HepG2 (cell line): ENCODE measurements at regions not wholly inside any gene's neighbourhood (a gene's known extent, or its start where the extent isn't known, plus 50 kb on each side); places are given as distances from the start of the nearest gene placed in this dataset.

ENCODE experiments used
- ATAC-seq: fragments of 200-7000 bp; cut with Tn5 transposase; 3 replicates; pipeline ENCODE4 v1.9.1; 2020; ENCODE audit warnings: mild to moderate bottlenecking, moderate library complexity
- BruUV-seq: library from RNA; stranded (reverse); fragments of 400-500 nt; replicated peaks from 2 replicates; lab custom pipeline; 2021; lab: Mats Ljungman, UMichigan
- CTCF ChIA-PET: fragments of 300-600 bp; formaldehyde crosslinking; extraction: SDS; loops from one replicate; lab custom pipeline; 2021; ENCODE audit warnings: low total read pairs, inconsistent platforms, low intra/inter-chr PET ratio; lab: Yijun Ruan, JAX
- POLR2A ChIA-PET: fragments of 350-600 bp; sonication (Branson Sonifier 250); formaldehyde crosslinking; loops from one replicate; lab custom pipeline; 2020; ENCODE audit warnings: antibody characterized with exemption, inconsistent platforms; lab: Yijun Ruan, JAX
- DNase-seq: peaks from one replicate; pipeline ENCODE4 v3.0.0-alpha.2; 2015; ENCODE audit warnings: low spot score
- FAIRE-seq: peaks from 3 replicates; lab custom pipeline; 2011; peaks lifted over from hg19 to GRCh38; lab: Jason Lieb, UNC
- H2AFZ ChIP-seq: one replicate; pipeline ENCODE4 v1.6.1; 2011; ENCODE audit warnings: low read length, inconsistent platforms
- H3K27ac ChIP-seq: fragments of 300-600 bp; 3 replicates; pipeline ENCODE4 v1.8.0; 2011; ENCODE audit warnings: mixed run types, mild to moderate bottlenecking, mixed read lengths, low read length, inconsistent platforms; ENCODE audit not compliant: insufficient read depth; ENCODE audit errors: extremely low read length
- H3K27me3 ChIP-seq, 2 experiments: fragments of 200-600 bp in 1 of 2; 2 replicates in 1 of 2; 3 replicates in 1 of 2; pipeline versions ENCODE4 v1.6.0 to v1.8.0; 2011; ENCODE audit warnings: low read length in 2 of 2, mild to moderate bottlenecking in 2 of 2, moderate library complexity in 2 of 2, inconsistent platforms in 1 of 2; ENCODE audit not compliant: insufficient read depth in 2 of 2, control insufficient read depth in 1 of 2
- H3K36me3 ChIP-seq, 2 experiments: fragments of 200-600 bp in 1 of 2; replicated peaks in 1 of 2; 2 replicates in 1 of 2; 3 replicates in 1 of 2; pipeline versions ENCODE4 v1.5.1 to v1.8.0; 2011; ENCODE audit warnings: low read length in 2 of 2, inconsistent platforms in 1 of 2; ENCODE audit not compliant: insufficient read depth in 2 of 2, control insufficient read depth in 1 of 2
- H3K4me1 ChIP-seq: 2 replicates; pipeline ENCODE4 v1.5.1; 2012; ENCODE audit warnings: low read length, inconsistent platforms; ENCODE audit not compliant: insufficient read depth
- H3K4me2 ChIP-seq: 2 replicates; pipeline ENCODE4 v1.6.0; 2011; ENCODE audit warnings: low read depth, low read length, inconsistent platforms
- H3K4me3 ChIP-seq, 3 experiments: fragments of 200-600 bp in 1 of 3; sonication (generic), shearing (Covaris generic) in 1 of 3; replicated peaks in 1 of 3; 2 replicates each; pipeline ENCODE4 v1.5.1; 2011 to 2016; ENCODE audit warnings: low read length in 3 of 3, inconsistent platforms in 2 of 3, low read depth in 2 of 3, mild to moderate bottlenecking in 2 of 3, control low read depth in 1 of 3, mixed read lengths in 1 of 3; ENCODE audit not compliant: insufficient read depth in 1 of 3
- H3K79me2 ChIP-seq: one replicate; pipeline ENCODE4 v1.6.1; 2011; ENCODE audit warnings: low read length, inconsistent platforms; ENCODE audit not compliant: insufficient read depth
- H3K9ac ChIP-seq: 2 replicates; pipeline ENCODE4 v1.6.0; 2011; ENCODE audit warnings: mild to moderate bottlenecking, low read depth, low read length, inconsistent platforms; ENCODE audit not compliant: insufficient read depth
- H3K9me3 ChIP-seq: 2 replicates; pipeline ENCODE4 v1.5.1; 2012; ENCODE audit warnings: mild to moderate bottlenecking, low read length
- H4K20me1 ChIP-seq: 2 replicates; pipeline ENCODE4 v1.6.0; 2011; ENCODE audit warnings: inconsistent platforms, mild to moderate bottlenecking, low read length, moderate library complexity; ENCODE audit not compliant: insufficient read depth
- MAFG ChIP-seq: sonication (generic); formaldehyde crosslinking; IDR thresholded peaks from 2 replicates; pipeline ENCODE4 v1.5.1; 2020; ENCODE audit warnings: mild to moderate bottlenecking, missing genetic modification reagents
- WGBS: methylation state at CpG from one replicate; pipeline ENCODE4 v1.1.6; 2017; ENCODE audit warnings: low lambda C conversion rate; 5-methylcytosine and 5-hydroxymethylcytosine counted together
- in situ Hi-C: cut with HindIII; loops from 2 replicates; pipeline ENCODE4 v1.10.0; 2017; ENCODE audit warnings: low pct_unique_long_range_greater_than_20kb; ENCODE audit not compliant: extremely low pct_ligation_motif_present
- intact Hi-C: fragments of 100-400 bp; cut with micrococcal nuclease; formaldehyde crosslinking; loops from one replicate; pipeline ENCODE4 v1.10.0; 2022; ENCODE audit not compliant: unreplicated experiment
- TF ChIP-seq, protein P1 (sequence below), 2 experiments: IDR thresholded peaks; 2 replicates each; pipeline ENCODE4 v1.6.1; 2011 to 2012; ENCODE audit warnings: low read length in 2 of 2, borderline replicate concordance in 1 of 2, low read depth in 1 of 2, mild to moderate bottlenecking in 1 of 2, moderate library complexity in 1 of 2
- TF ChIP-seq, protein P2 (sequence below): sonication (generic); formaldehyde crosslinking; IDR thresholded peaks from 2 replicates; pipeline ENCODE4 v1.4.0; 2020; ENCODE audit warnings: missing genetic modification reagents, borderline replicate concordance

DNA sequence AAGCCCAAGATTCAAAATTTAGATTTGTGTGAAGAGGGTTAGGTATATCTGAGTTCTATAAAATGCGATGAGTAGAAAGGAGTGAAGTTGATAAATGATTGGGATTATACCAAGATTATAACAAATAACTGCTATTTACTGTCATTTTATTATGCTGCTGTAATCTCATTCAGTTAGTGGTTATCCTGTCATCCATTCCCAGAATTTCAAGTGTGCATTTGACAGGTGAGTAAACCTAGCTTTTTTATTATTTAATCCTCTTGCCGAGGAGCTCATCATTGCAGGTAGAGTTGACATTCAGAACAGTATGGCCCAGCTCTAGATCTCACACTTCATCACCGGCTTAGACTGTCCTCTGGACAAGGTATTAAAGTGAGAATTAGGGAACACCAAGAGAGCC lies 1146.2 kb downstream of the CDH11 start:
- H3K9me3 ChIP-seq: peaks cover 31% of the 10 kb centered on the region
- no peak overlapping the region for H3K9ac ChIP-seq
- H4K20me1 ChIP-seq: no peaks in the 10 kb centered on the region
- no peak overlapping the region for H2AFZ ChIP-seq
- DNase-seq (no peak), FAIRE-seq (no peak), ATAC-seq (no peak)
- in situ Hi-C loops (no loop called here), intact Hi-C loops (no loop called here)
- no peak overlapping the region for H3K4me2 ChIP-seq
- BruUV-seq: no TSS peak
- no peaks in the 10 kb centered on the region for H3K27me3 ChIP-seq
- CTCF ChIA-PET: no interaction called here
- no peak overlapping the region for H3K4me3 ChIP-seq
- POLR2A ChIA-PET: no interaction called here
- H3K79me2 ChIP-seq: no peaks in the 10 kb centered on the region
- TF ChIP-seq, protein P1, sequence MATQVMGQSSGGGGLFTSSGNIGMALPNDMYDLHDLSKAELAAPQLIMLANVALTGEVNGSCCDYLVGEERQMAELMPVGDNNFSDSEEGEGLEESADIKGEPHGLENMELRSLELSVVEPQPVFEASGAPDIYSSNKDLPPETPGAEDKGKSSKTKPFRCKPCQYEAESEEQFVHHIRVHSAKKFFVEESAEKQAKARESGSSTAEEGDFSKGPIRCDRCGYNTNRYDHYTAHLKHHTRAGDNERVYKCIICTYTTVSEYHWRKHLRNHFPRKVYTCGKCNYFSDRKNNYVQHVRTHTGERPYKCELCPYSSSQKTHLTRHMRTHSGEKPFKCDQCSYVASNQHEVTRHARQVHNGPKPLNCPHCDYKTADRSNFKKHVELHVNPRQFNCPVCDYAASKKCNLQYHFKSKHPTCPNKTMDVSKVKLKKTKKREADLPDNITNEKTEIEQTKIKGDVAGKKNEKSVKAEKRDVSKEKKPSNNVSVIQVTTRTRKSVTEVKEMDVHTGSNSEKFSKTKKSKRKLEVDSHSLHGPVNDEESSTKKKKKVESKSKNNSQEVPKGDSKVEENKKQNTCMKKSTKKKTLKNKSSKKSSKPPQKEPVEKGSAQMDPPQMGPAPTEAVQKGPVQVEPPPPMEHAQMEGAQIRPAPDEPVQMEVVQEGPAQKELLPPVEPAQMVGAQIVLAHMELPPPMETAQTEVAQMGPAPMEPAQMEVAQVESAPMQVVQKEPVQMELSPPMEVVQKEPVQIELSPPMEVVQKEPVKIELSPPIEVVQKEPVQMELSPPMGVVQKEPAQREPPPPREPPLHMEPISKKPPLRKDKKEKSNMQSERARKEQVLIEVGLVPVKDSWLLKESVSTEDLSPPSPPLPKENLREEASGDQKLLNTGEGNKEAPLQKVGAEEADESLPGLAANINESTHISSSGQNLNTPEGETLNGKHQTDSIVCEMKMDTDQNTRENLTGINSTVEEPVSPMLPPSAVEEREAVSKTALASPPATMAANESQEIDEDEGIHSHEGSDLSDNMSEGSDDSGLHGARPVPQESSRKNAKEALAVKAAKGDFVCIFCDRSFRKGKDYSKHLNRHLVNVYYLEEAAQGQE (IDR thresholded peaks at IDR 0.05; ENCODE audit: borderline replicate concordance in 1 of 2, low read depth in 1 of 2, low read length in 2 of 2): no peak
- no peak for TF ChIP-seq MAFG (CRISPR knock-in tag)
- TF ChIP-seq, protein P2, sequence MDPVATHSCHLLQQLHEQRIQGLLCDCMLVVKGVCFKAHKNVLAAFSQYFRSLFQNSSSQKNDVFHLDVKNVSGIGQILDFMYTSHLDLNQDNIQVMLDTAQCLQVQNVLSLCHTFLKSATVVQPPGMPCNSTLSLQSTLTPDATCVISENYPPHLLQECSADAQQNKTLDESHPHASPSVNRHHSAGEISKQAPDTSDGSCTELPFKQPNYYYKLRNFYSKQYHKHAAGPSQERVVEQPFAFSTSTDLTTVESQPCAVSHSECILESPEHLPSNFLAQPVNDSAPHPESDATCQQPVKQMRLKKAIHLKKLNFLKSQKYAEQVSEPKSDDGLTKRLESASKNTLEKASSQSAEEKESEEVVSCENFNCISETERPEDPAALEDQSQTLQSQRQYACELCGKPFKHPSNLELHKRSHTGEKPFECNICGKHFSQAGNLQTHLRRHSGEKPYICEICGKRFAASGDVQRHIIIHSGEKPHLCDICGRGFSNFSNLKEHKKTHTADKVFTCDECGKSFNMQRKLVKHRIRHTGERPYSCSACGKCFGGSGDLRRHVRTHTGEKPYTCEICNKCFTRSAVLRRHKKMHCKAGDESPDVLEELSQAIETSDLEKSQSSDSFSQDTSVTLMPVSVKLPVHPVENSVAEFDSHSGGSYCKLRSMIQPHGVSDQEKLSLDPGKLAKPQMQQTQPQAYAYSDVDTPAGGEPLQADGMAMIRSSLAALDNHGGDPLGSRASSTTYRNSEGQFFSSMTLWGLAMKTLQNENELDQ: no peak
- H3K36me3 ChIP-seq: no peaks in the 10 kb centered on the region
- no peaks in the 10 kb centered on the region for H3K4me1 ChIP-seq
- WGBS: 42% methylated on average over 3 of the region's 3 CpGs
- H3K27ac ChIP-seq: no peak overlapping the region
